A673 (cell line): ENCODE measurements at regions not wholly inside any gene's neighbourhood (a gene's known extent, or its start where the extent isn't known, plus 50 kb on each side); places are given as distances from the start of the nearest gene placed in this dataset.

Experiments
- EZH2 ChIP-seq: fragments of 200-600 bp; sonication (generic); IDR thresholded peaks from 2 replicates; pipeline ENCODE4 v1.6.1; 2017; ENCODE audit warnings: borderline replicate concordance, low read depth, mild to moderate bottlenecking, mixed read lengths, antibody characterized with exemption, low read length; ENCODE audit not compliant: poor library complexity, severe bottlenecking
- TF ChIP-seq, protein P1 (sequence below): fragments of 300-800, 200-600 bp; sonication (generic); conservative IDR thresholded peaks from 2 replicates; pipeline ENCODE4 v1.5.1; 2017; ENCODE audit warnings: low read depth, mild to moderate bottlenecking, antibody characterized with exemption, low read length, moderate library complexity, mixed read lengths

GRCh38 chr16:6929868-6930267 is 402.8 kb upstream of the RBFOX1 start:
- TF ChIP-seq, protein P1, sequence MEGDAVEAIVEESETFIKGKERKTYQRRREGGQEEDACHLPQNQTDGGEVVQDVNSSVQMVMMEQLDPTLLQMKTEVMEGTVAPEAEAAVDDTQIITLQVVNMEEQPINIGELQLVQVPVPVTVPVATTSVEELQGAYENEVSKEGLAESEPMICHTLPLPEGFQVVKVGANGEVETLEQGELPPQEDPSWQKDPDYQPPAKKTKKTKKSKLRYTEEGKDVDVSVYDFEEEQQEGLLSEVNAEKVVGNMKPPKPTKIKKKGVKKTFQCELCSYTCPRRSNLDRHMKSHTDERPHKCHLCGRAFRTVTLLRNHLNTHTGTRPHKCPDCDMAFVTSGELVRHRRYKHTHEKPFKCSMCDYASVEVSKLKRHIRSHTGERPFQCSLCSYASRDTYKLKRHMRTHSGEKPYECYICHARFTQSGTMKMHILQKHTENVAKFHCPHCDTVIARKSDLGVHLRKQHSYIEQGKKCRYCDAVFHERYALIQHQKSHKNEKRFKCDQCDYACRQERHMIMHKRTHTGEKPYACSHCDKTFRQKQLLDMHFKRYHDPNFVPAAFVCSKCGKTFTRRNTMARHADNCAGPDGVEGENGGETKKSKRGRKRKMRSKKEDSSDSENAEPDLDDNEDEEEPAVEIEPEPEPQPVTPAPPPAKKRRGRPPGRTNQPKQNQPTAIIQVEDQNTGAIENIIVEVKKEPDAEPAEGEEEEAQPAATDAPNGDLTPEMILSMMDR = no peak
- TF ChIP-seq EZH2 = no peak
